Mesendoderm (in vitro differentiated cells): ENCODE measurements at regions not wholly inside any gene's neighbourhood (a gene's known extent, or its start where the extent isn't known, plus 50 kb on each side); places are given as distances from the start of the nearest gene placed in this dataset. TPM values are rescaled to one million over a fixed set of nuclear protein-coding genes. Genes with fewer than 3 reads are reported as not detected.

Experiments
- DNase-seq: peaks from one replicate; pipeline ENCODE4 v3.0.0; 2013
- H2AK5ac ChIP-seq: 2 replicates; pipeline ENCODE4 v1.6.1; 2013; ENCODE audit warnings: low read length, inconsistent platforms
- H2BK120ac ChIP-seq: 2 replicates; pipeline ENCODE4 v1.6.1; 2013; ENCODE audit warnings: low read depth, mild to moderate bottlenecking, low read length, moderate library complexity, mixed read lengths
- H2BK15ac ChIP-seq: replicated peaks from 2 replicates; pipeline ENCODE4 v1.6.1; 2013; ENCODE audit warnings: low read depth, mild to moderate bottlenecking, moderate library complexity
- H2BK5ac ChIP-seq: 2 replicates; pipeline ENCODE4 v1.6.1; 2013; ENCODE audit warnings: low read length, inconsistent platforms
- H3K18ac ChIP-seq: 2 replicates; pipeline ENCODE4 v1.6.1; 2013; ENCODE audit warnings: mild to moderate bottlenecking, low read length, mixed read lengths
- H3K23ac ChIP-seq: one replicate; pipeline ENCODE4 v1.6.1; 2013; ENCODE audit warnings: low read length
- H3K27ac ChIP-seq: 2 replicates; pipeline ENCODE4 v1.5.1; 2013; ENCODE audit warnings: low read depth, mild to moderate bottlenecking, inconsistent platforms, low read length, moderate library complexity
- H3K27me3 ChIP-seq: 2 replicates; pipeline ENCODE4 v1.6.1; 2013; ENCODE audit warnings: low read length, control low read depth, mild to moderate bottlenecking, inconsistent platforms; ENCODE audit not compliant: insufficient read depth, poor library complexity
- H3K36me3 ChIP-seq: 2 replicates; pipeline ENCODE4 v1.6.1; 2013; ENCODE audit warnings: low read length, inconsistent platforms; ENCODE audit not compliant: control insufficient read depth, insufficient read depth
- H3K4ac ChIP-seq: one replicate; pipeline ENCODE4 v1.6.1; 2013; ENCODE audit warnings: low read depth, mild to moderate bottlenecking, low read length, moderate library complexity
- H3K4me1 ChIP-seq: 2 replicates; pipeline ENCODE4 v1.6.1; 2013; ENCODE audit warnings: low read depth, low read length, inconsistent platforms; ENCODE audit not compliant: control insufficient read depth
- H3K4me2 ChIP-seq: 2 replicates; pipeline ENCODE4 v1.6.1; 2013; ENCODE audit warnings: low read length
- H3K4me3 ChIP-seq: 2 replicates; pipeline ENCODE4 v1.5.1; 2013; ENCODE audit warnings: mild to moderate bottlenecking, low read length
- H3K56ac ChIP-seq: one replicate; pipeline ENCODE4 v1.6.1; 2013; ENCODE audit warnings: low read length
- H3K79me1 ChIP-seq: 2 replicates; pipeline ENCODE4 v1.6.1; 2013; ENCODE audit warnings: low read length, inconsistent platforms
- H3K79me2 ChIP-seq: 2 replicates; pipeline ENCODE4 v1.6.1; 2013; ENCODE audit warnings: mild to moderate bottlenecking, low read length; ENCODE audit not compliant: control insufficient read depth, insufficient read depth
- H3K9ac ChIP-seq: 2 replicates; pipeline ENCODE4 v1.6.1; 2013; ENCODE audit warnings: low read length, inconsistent platforms
- H4K5ac ChIP-seq: one replicate; pipeline ENCODE4 v1.6.1; 2013; ENCODE audit warnings: low read length
- H4K8ac ChIP-seq: one replicate; pipeline ENCODE4 v1.6.1; 2013; ENCODE audit warnings: low read depth, mild to moderate bottlenecking, control low read depth, low read length, moderate library complexity
- WGBS: extraction: QIAGEN DNeasy Blood & Tissue Kit; methylation state at CpG from one replicate; pipeline ENCODE4 v1.1.7; 2013; ENCODE audit warnings: low lambda C conversion rate, missing lambda C conversion rate; ENCODE audit not compliant: insufficient coverage; ENCODE audit errors: extremely low coverage; 5-methylcytosine and 5-hydroxymethylcytosine counted together
- small RNA-seq: library from polyadenylated mRNA; stranded (forward); fragments of <200 nt; extraction: miRNeasy Mini kit (QIAGEN cat#:217004); gene quantifications from one replicate; pipeline ENCODE3, GENCODE V24; 2013; ENCODE audit not compliant: insufficient read depth

- Histone ChIP-seq H3K9ac (no peak overlapping the region), H3K4me1 (no peaks in the 10 kb centered on the region), H3K27ac (no peak overlapping the region), H4K5ac (no peak overlapping the region), H2BK120ac (no peak overlapping the region), H3K79me1 (no peaks in the 10 kb centered on the region), H3K36me3 (no peaks in the 10 kb centered on the region), H3K18ac (no peak overlapping the region), H3K27me3 (no peaks in the 10 kb centered on the region), H4K8ac (no peak overlapping the region), H3K4me2 (no peak overlapping the region), H2BK5ac (no peak overlapping the region), H3K23ac (no peak overlapping the region), H3K4ac (no peak overlapping the region), H3K4me3 (no peak overlapping the region), H2BK15ac (no peak overlapping the region), H3K79me2 (no peaks in the 10 kb centered on the region), H2AK5ac (no peak overlapping the region), H3K56ac (no peak overlapping the region)
- DNase-seq = no peak
- no CpG with 5 or more reads among the region's 3 CpGs for WGBS
Measured at GRCh38 chr12:104814944-104815343, 143.1 kb downstream of the SLC41A2 start.

Small RNA genes in the stretch of these regions (small RNA-seq; reads per million reads assigned to genes)
- gene RF00019 = not detected
